GM10266 (cell line): ENCODE measurements at regions not wholly inside any gene's neighbourhood (a gene's known extent, or its start where the extent isn't known, plus 50 kb on each side); places are given as distances from the start of the nearest gene placed in this dataset.
"Not testable (repeated sequence)": the region's sequence is repeated elsewhere in the genome, so short reads cannot be mapped to it uniquely, and the experiment has no call there.

Experiments used
- DNase-seq: peaks from one replicate; pipeline ENCODE4 v3.0.0; 2012; ENCODE audit errors: extremely low spot score
- TF ChIP-seq, protein P1 (sequence below): IDR thresholded peaks from 2 replicates; pipeline ENCODE4 v1.5.1; 2012; ENCODE audit warnings: mild to moderate bottlenecking, low read depth; ENCODE audit not compliant: control insufficient read depth, insufficient read depth; ENCODE audit errors: missing control alignments

DNA sequence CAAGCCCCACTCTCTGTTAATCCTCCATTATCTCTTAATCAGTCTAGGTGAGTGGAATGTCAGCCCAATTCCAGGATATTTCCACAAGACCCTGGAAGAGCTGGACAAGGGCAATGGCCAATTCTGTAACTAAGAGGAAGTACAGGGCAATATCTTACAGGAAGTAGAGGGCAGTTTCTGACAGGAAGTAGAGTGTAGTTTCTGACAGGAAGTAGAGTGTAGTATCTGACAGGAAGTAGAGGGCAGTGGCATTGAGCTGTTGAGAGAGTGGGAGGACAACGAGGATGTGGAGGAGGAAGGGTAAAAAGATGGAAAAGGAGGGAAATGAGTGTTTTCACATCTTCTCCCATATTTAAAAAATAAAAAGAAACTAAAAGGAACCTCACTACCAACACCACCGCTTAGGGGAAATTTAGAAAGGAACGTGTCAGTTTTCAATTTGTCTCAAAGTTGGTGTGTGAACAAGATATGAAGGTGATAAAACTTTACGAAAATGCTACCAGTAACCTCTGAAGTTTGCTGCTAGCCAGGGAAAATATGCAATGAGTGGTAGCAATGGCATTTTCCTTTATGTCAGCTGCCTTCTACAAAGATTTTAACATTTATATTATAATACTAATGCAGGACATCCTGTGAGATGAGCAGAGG, 430.9 kb upstream of the HNRNPA3 start:
- no peak for DNase-seq
- TF ChIP-seq, protein P1, sequence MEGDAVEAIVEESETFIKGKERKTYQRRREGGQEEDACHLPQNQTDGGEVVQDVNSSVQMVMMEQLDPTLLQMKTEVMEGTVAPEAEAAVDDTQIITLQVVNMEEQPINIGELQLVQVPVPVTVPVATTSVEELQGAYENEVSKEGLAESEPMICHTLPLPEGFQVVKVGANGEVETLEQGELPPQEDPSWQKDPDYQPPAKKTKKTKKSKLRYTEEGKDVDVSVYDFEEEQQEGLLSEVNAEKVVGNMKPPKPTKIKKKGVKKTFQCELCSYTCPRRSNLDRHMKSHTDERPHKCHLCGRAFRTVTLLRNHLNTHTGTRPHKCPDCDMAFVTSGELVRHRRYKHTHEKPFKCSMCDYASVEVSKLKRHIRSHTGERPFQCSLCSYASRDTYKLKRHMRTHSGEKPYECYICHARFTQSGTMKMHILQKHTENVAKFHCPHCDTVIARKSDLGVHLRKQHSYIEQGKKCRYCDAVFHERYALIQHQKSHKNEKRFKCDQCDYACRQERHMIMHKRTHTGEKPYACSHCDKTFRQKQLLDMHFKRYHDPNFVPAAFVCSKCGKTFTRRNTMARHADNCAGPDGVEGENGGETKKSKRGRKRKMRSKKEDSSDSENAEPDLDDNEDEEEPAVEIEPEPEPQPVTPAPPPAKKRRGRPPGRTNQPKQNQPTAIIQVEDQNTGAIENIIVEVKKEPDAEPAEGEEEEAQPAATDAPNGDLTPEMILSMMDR, result no peak

DNA sequence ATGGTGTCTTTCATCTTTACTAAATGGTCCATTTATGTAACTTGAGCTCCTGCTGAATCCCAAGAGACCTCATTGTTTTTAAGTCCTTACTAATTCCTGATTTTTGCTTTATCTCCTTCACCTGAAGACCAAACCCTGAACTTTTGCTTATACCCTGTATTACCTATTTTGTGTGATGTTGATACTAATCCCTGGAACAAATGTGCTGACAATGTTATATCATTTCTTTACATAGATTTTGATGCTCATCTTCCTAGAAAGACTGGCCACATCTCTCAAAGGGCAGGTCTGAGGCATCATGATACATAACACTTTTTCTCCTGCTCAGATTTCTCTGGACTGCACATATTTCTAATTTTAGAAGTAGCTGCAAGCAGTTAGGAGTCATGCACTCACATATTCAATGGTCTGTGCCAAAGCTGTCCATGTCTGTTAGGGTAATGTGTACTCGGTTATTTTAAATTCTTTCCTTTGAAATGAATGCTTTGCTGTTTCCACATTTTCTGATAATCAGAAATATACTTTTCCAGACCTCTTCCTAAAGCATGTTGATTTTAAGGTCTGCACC, 427.9 kb upstream of the HNRNPA3 start:
- no peak for DNase-seq
- TF ChIP-seq, protein P1, result no peak

DNA sequence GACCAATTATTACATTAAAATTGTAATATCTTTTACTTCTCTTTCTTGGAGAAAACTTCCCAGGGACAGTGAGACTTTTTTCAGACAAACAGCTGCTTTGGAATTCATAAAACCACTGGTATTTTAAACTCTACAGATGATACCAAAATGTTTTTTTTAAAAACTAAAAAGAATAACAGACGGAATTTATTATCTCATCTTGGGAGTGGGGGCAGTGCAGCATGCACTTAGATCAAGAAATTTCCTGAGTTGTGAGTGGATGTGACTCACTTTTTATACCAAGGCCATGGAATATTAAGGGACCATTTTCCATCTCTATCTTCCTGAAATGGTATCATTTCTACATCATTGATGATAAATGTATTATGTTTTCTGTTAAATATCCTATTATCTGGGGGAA, 422.8 kb upstream of the HNRNPA3 start:
- no peak for DNase-seq
- TF ChIP-seq, protein P1, result no peak

- DNase-seq, result no peak
- TF ChIP-seq, protein P1, result no peak
These were observed 422.1 kb upstream of the HNRNPA3 start for GRCh38 chr2:176790468-176790867.

- TF ChIP-seq, protein P1, result no peak
These were observed 418.8 kb upstream of the HNRNPA3 start for GRCh38 chr2:176793792-176794191.

GRCh38 chr2:176794392-176794791, 418.2 kb upstream of the HNRNPA3 start:
- TF ChIP-seq, protein P1, result no peak
- no peak for DNase-seq

More at GRCh38 chr2:176793792-176794191, 418.8 kb upstream of the HNRNPA3 start:
- no peak for DNase-seq

DNA sequence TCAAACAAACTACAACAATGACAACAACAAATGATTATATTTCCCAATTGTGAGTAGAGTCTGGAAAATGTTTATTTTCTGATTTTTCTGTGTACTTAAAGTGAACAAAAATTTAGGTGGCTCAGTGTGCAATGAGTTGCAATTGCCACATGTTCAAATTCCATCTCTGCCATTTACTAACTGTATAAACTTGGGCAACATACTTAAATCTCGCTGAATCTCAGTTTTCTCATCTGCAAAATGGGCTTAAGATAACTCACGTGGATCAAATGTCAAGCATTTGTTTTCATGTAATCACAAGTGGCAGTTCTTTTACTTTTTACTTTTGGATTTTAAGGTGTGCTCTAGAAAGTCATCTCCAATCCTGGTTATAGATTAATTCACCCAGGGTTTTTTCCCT, 416.8 kb upstream of the HNRNPA3 start:
- TF ChIP-seq, protein P1, result no peak
- DNase-seq, result no peak

DNA sequence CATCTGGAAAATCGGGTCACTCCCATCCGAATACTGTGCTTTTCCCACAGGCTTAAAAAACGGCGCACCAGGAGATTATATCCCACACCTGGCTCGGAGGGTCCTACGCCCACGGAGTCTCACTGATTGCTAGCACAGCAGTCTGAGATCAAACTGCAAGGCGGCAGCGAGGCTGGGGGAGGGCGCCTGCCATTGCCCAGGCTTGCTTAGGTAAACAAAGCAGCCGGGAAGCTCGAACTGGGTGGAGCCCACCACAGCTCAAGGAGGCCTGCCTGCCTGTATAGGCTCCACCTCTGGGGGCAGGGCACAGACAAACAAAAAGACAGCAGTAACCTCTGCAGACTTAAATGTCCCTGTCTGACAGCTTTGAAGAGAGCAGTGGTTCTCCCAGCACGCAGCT, 415.9 kb upstream of the HNRNPA3 start:
- not testable (repeated sequence) for DNase-seq
